ENCODE measurements at regions not wholly inside any gene's neighbourhood (a gene's known extent, or its start where the extent isn't known, plus 50 kb on each side); places are given as distances from the start of the nearest gene placed in this dataset.

DNA sequence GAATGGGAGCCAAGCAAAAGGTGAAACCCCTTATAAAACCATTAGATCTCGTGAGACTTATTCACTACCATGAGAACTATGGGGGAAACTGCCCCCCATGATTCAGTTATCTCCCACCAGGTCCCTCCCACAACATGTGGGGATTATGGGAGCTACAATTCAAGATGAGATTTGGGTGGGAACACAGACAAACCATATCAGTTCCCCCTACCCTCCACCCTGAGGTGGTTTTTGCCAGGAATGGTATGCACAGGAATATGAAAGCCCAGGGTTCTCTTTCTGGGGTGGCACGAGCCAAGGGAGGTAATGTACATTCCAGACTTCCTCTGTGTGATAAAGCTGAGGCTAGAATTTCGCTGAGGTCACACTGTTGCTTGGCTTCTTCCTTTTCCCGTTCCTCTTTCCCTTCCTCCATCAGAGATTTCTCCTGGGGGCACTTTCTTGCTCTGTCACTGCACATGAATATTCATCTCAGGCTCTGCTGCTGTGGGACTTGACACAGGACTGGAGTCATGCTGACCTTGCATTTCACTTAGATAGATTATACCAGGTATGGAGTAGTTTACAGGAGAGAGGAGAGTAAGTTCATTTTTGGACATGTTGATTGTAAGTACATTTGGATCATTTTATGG is 347.0 kb upstream of the MTPN start:
- H3K4me3 Mint-ChIP-seq, result no peak overlapping the region
- no peaks in the 10 kb centered on the region for H3K4me1 Mint-ChIP-seq (ENCODE audit: low read depth)
- H3K9me3 Mint-ChIP-seq, result no peaks in the 10 kb centered on the region
- H3K36me3 Mint-ChIP-seq (ENCODE audit: low read depth), result no peaks in the 10 kb centered on the region
- H3K27ac Mint-ChIP-seq, result no peak overlapping the region
- H3K27me3 Mint-ChIP-seq, result no peaks in the 10 kb centered on the region

DNA sequence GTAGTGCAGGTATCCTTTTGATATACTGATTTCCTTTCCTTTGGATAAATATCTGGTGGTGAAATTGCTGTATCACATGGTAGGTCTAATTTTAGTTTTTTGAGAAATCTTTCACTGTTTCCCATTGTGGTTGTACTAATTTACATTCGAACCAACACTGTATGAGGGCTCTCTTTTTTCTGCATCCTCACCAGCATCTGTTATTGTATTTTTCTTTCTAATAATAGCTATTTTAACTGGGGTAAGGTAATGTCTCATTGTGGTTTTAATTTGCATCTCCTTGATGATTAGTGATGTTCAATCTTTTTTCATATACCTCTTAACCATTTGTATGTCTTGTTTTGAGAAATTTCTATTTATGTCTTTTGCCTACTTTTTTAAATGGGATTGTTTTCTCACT is 335.4 kb upstream of the MTPN start:
- Mint-ChIP-seq H3K4me1 (ENCODE audit: low read depth) (no peaks in the 10 kb centered on the region), H3K9me3 (peaks cover 11% of the 10 kb centered on the region), H3K4me3 (no peak overlapping the region), H3K27me3 (no peaks in the 10 kb centered on the region), H3K27ac (no peak overlapping the region), H3K36me3 (ENCODE audit: low read depth) (no peaks in the 10 kb centered on the region)

DNA sequence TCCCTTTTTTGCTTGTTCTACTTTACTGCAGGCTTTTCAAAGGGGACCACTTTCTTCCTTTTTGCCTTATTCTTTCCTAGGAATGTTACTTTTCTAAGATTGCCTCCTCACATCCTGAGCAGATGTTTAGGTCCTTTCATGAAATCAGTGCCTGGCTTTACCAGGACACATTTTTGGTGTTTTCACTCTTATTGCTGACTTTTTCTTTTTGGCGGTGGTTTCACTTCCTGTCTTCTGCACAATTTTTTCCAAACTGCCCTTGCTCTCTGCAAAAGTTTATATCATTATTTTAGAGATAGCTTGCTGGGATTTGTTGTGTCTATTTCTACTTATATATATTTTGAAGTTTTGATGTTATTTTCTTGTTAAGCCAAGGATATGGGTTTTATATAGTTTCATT is 332.2 kb upstream of the MTPN start:
- Mint-ChIP-seq H3K4me1 (ENCODE audit: low read depth) (no peaks in the 10 kb centered on the region), H3K27ac (no peak overlapping the region), H3K4me3 (no peak overlapping the region), H3K27me3 (no peaks in the 10 kb centered on the region), H3K9me3 (peaks cover 11% of the 10 kb centered on the region), H3K36me3 (ENCODE audit: low read depth) (no peaks in the 10 kb centered on the region)

DNA sequence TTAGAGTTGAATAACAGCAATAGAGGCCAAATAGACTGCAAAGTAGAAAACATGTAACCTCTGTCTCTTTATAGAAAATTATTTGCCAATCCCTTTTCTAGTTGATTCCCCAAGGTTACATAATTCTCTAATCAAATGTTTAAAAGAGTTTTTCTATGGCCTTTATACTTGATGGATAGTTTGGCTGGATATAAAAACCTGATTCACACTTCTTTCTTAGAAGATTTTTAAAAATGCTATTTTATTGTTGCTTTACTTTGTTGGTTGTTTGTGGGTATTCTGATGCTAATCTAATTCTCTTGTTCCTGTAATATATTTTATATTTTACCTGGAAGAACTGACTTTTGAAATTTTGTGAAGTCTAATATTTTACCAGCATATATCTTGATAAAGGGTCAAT is 331.1 kb upstream of the MTPN start:
- no peak overlapping the region for H3K27ac Mint-ChIP-seq
- H3K4me3 Mint-ChIP-seq, result no peak overlapping the region
- H3K36me3 Mint-ChIP-seq (ENCODE audit: low read depth), result no peaks in the 10 kb centered on the region
- H3K9me3 Mint-ChIP-seq, result peaks cover 16% of the 10 kb centered on the region
- H3K27me3 Mint-ChIP-seq, result no peaks in the 10 kb centered on the region
- no peaks in the 10 kb centered on the region for H3K4me1 Mint-ChIP-seq (ENCODE audit: low read depth)

DNA sequence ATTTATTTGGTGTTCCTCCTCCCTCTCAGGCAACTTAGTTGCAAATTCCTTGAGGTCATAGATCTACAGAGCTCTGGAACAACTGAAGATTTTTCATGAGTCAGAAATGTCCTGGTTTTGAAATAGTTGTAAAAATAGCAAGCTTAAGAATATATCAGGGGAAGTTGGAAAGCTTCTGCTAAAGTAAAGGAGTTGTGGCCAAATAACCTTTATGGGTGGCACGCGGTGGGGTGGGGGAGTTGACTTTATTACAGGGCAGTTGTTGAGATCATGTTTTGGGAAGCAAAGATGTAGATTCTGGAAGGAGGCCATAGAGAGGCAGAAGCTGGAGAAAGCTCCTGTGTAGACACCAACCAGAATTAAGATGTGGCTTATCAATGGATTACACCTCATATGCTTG is 326.0 kb upstream of the MTPN start:
- no peaks in the 10 kb centered on the region for H3K36me3 Mint-ChIP-seq (ENCODE audit: low read depth)
- H3K4me1 Mint-ChIP-seq (ENCODE audit: low read depth), result no peaks in the 10 kb centered on the region
- peaks cover 18% of the 10 kb centered on the region for H3K9me3 Mint-ChIP-seq
- no peak overlapping the region for H3K4me3 Mint-ChIP-seq
- no peaks in the 10 kb centered on the region for H3K27me3 Mint-ChIP-seq
- no peak overlapping the region for H3K27ac Mint-ChIP-seq

DNA sequence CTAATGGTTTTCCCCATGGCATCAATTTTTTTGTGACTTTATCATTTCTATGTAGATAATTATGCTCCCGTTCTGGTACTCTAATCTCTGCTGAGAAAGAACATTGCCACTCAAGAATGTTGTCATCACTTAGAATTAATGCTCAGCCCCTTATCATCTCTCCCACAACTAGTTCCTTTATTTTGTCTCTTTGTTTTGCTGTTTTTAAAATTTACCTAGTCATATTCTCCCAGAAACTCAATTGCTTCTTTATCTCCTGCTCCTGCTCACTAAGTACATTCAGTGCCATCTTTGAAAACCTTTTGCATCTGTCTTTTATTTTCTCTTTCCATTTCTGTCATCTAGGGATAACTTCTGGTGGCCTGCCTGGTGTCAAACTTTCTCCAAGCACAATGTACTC is 324.9 kb upstream of the MTPN start:
- H3K4me3 Mint-ChIP-seq, result no peak overlapping the region
- H3K27me3 Mint-ChIP-seq, result peaks cover 3% of the 10 kb centered on the region
- H3K9me3 Mint-ChIP-seq, result peaks cover 18% of the 10 kb centered on the region
- H3K4me1 Mint-ChIP-seq (ENCODE audit: low read depth), result no peaks in the 10 kb centered on the region
- no peaks in the 10 kb centered on the region for H3K36me3 Mint-ChIP-seq (ENCODE audit: low read depth)
- no peak overlapping the region for H3K27ac Mint-ChIP-seq

DNA sequence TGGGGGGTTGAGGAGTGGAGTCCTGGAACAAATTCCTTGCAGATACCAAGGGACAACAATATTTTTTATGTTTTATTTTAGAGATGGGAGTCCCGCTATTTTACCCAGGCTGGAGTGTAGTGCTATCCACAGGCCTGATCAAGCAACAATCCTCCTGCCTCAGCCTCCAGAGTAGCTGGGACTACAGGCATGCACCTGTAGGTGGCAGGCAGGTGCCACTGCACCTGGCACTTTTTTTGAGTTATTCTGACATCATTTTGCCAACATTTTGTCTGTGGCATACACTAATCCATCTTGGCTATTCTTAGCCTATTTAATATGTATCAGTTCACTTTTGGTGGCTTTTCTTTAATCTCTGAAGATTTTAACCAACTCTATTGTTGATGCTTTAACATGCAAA is 317.8 kb upstream of the MTPN start:
- Mint-ChIP-seq H3K27ac (no peak overlapping the region), H3K9me3 (peaks cover 2% of the 10 kb centered on the region), H3K4me1 (ENCODE audit: low read depth) (no peaks in the 10 kb centered on the region), H3K36me3 (ENCODE audit: low read depth) (no peaks in the 10 kb centered on the region), H3K4me3 (no peak overlapping the region), H3K27me3 (peaks cover 3% of the 10 kb centered on the region)

DNA sequence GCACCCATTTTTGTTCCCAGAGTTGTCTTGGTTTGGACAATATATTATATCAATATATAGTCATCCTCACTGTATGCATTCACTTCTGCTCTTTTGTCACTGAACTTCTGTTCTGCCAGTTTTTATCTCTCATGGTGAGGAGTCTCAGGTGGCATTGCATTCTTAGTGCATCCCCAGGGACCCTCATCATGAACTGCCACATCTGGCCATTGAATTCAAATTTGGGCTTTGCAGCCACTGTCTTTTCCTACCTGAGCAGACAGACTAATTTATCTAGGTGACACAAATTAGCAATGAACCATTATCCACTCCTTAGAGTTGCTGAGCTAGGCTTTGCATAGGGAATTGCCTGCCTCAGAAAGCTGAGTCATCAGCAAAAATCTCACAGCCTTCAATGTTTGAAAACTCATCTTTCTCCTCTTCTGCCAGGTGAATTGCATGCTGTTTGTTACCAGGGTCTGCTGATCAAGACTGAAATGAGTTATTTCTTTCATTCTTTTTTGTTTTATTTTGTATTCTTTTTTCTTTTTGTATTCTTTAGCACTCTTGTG is 316.8 kb upstream of the MTPN start:
- peaks cover 3% of the 10 kb centered on the region for H3K27me3 Mint-ChIP-seq
- H3K4me3 Mint-ChIP-seq, result no peak overlapping the region
- H3K4me1 Mint-ChIP-seq (ENCODE audit: low read depth), result no peaks in the 10 kb centered on the region
- H3K27ac Mint-ChIP-seq, result no peak overlapping the region
- H3K36me3 Mint-ChIP-seq (ENCODE audit: low read depth), result no peaks in the 10 kb centered on the region
- peaks cover 2% of the 10 kb centered on the region for H3K9me3 Mint-ChIP-seq

DNA sequence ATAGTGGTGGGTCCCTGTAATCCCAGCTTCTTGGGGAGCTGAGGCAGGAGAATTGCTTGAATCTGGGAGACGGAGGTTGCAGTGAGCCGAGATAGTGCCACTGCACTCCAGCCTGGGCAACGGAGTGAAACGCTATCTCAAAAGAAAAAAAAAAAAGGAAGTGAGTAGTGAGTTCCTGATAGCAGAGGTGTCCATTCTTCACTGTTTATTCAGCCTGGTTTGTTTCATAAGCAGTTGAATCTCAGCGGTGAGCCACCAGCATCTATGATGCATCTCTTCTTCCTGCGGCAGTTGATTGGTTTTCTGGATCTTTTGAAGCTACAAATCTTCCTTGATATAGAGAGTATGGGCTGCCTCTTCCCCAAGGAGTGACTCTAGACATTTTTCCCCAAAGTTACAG is 316.1 kb upstream of the MTPN start:
- Mint-ChIP-seq H3K4me1 (ENCODE audit: low read depth) (no peaks in the 10 kb centered on the region), H3K9me3 (peaks cover 2% of the 10 kb centered on the region), H3K36me3 (ENCODE audit: low read depth) (no peaks in the 10 kb centered on the region), H3K4me3 (no peak overlapping the region), H3K27me3 (peaks cover 3% of the 10 kb centered on the region), H3K27ac (no peak overlapping the region)

DNA sequence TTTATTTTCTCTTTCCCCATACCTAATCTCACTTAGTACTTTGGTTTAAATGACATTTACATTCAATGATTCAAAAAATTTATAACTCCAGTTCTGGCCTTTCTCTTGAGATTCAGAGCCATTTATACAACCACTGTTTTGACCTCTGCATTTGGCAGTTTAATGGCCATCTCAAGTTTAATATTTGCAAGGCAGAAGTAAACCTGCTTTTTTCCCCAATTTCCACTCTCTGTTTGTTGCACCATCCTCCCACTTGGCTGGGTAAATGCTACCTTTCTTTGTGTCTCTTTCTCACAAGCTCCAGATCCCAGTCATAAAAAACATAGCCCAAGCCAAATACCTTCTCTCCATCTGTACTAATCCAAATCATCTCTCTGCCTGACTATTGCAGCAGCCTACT is 315.2 kb upstream of the MTPN start:
- Mint-ChIP-seq H3K36me3 (ENCODE audit: low read depth) (no peaks in the 10 kb centered on the region), H3K27me3 (no peaks in the 10 kb centered on the region), H3K4me1 (ENCODE audit: low read depth) (no peaks in the 10 kb centered on the region), H3K27ac (no peak overlapping the region), H3K4me3 (no peak overlapping the region), H3K9me3 (peaks cover 2% of the 10 kb centered on the region)

DNA sequence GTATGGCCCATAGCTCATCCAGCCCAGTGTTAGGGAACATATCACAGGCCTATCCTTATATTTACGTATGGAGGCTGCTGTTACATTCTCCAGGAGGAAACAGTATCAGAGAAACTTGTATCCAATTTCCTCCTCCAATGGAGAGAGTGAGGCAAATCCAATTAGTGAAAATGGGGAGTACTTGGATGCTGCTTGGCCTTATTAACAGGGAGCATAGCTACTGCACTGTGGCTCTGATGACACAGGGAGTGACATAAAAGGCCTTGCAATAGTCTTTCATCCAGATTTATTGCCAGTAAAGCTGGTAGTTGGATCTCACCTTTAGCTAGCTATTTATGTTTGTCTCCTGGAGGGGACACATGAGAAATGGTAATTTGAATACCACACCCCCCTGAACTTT is 313.2 kb upstream of the MTPN start:
- no peaks in the 10 kb centered on the region for H3K36me3 Mint-ChIP-seq (ENCODE audit: low read depth)
- no peaks in the 10 kb centered on the region for H3K27me3 Mint-ChIP-seq
- H3K4me1 Mint-ChIP-seq (ENCODE audit: low read depth), result no peaks in the 10 kb centered on the region
- no peak overlapping the region for H3K27ac Mint-ChIP-seq
- H3K4me3 Mint-ChIP-seq, result no peak overlapping the region
- H3K9me3 Mint-ChIP-seq, result no peaks in the 10 kb centered on the region

DNA sequence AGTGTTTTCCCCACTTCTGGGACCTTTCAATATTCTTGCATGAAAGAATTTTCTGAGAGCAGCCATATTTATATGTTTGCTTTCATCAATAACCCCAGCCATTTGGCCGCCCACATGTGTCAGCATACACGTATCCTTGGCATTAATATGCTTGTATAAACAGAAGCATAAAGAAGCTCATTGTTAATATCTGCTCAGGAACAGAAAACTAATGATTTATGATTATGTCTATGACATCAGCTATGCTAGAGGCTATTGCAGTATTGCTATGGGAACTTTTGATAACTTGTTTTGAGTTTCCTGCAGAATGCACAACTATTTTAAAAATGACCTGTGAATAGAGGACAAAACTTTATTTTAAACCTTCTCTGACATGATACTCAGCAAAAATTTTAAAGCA is 300.9 kb upstream of the MTPN start:
- Mint-ChIP-seq H3K36me3 (ENCODE audit: low read depth) (no peaks in the 10 kb centered on the region), H3K27me3 (no peaks in the 10 kb centered on the region), H3K4me3 (no peak overlapping the region), H3K9me3 (no peaks in the 10 kb centered on the region), H3K4me1 (ENCODE audit: low read depth) (no peaks in the 10 kb centered on the region), H3K27ac (no peak overlapping the region)

DNA sequence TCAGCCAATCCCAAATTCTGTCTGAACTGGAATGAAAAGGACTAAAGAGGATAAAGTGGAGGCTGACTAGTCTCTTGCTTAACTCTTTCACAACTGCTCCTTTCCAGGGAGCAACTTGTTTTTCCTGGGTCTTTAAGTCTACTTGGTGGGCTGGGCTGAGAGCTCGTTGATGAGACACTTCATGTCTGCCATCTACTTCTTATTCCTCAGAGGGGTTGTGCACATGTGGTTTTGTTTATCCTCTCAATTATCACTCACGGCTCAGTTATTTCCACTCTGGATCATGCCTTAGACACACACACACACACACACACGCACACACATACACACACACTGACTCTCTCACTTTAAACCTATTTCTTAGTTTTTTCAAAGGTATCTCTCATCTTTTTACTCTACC is 298.6 kb upstream of the MTPN start:
- Mint-ChIP-seq H3K4me3 (no peak overlapping the region), H3K27ac (no peak overlapping the region), H3K36me3 (ENCODE audit: low read depth) (no peaks in the 10 kb centered on the region), H3K27me3 (no peaks in the 10 kb centered on the region), H3K4me1 (ENCODE audit: low read depth) (no peaks in the 10 kb centered on the region), H3K9me3 (no peaks in the 10 kb centered on the region)

DNA sequence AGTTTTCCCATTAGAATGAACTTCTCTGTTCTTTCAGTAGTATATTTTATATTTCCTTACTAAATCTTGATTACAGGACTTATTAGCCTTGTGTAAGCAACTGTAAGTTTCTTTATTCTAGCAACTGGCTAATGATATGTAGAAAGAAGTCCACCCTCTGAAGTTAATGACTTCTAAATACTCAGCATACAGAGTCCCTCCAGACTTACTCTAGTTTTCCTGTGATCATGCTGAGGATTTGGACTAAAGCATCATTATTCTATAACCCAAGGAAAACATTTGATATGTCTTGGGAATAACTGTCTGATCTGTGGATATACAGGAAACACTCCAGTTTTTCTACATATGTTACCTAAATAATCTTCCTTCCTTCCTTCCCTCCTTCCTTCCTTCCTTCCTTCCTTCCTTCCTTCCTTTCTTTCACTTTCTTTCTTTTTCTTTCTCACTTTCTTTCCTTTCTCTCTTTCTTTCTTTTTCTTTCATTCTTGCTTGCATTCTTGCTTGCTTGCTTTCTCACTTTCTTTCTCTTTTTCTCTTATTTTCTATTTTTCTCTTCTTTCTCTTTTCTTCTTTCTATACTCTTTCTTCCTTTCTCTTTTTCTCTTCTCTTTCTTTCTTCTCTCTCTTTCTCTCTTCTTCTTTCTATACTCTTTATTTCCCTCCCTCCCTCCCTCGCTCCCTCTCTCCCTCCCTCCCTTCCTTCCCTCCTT is 297.6 kb upstream of the MTPN start:
- no peaks in the 10 kb centered on the region for H3K27me3 Mint-ChIP-seq
- no peak overlapping the region for H3K4me3 Mint-ChIP-seq
- no peaks in the 10 kb centered on the region for H3K4me1 Mint-ChIP-seq (ENCODE audit: low read depth)
- peaks cover 4% of the 10 kb centered on the region for H3K9me3 Mint-ChIP-seq
- H3K36me3 Mint-ChIP-seq (ENCODE audit: low read depth), result no peaks in the 10 kb centered on the region
- H3K27ac Mint-ChIP-seq, result no peak overlapping the region

DNA sequence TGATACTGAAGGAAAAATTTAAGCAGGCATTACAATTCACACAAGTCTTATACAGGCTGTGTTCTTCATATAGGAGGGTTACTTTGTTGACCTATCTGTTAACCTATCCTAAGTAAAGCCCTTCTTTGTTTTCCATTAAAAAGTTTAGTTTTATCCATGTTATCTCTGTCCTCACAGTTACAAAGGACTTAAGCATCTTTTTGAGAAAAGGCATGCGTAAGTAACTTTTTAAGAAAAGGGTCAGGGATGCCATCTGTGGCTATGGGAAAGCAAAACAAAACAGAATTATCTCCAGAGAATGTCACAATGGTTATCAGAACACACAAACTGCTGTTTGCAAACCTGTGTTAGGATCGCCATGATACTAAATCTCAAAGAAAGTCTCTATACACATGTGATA is 295.8 kb upstream of the MTPN start:
- no peaks in the 10 kb centered on the region for H3K36me3 Mint-ChIP-seq (ENCODE audit: low read depth)
- H3K27me3 Mint-ChIP-seq, result no peaks in the 10 kb centered on the region
- peaks cover 14% of the 10 kb centered on the region for H3K9me3 Mint-ChIP-seq
- no peak overlapping the region for H3K27ac Mint-ChIP-seq
- no peaks in the 10 kb centered on the region for H3K4me1 Mint-ChIP-seq (ENCODE audit: low read depth)
- no peak overlapping the region for H3K4me3 Mint-ChIP-seq

DNA sequence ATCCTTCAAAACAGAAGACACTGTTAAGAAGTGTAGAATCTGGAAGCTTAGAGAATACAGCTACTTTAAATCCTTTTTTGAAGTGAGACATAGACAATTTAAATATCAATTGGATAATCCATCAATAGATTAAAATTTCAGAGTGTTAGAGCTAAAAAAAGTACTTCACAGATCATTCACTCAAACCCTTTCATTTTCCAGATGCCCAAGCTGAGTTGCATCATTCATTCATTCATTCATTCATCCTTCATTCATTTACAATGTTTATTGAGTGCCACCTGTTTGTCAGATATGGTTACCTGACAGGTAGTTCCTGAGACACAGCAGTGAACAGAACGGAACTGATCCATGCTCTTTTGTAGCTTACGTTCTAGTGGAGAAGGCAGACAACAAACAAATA is 290.7 kb upstream of the MTPN start:
- no peaks in the 10 kb centered on the region for H3K36me3 Mint-ChIP-seq (ENCODE audit: low read depth)
- H3K27me3 Mint-ChIP-seq, result no peaks in the 10 kb centered on the region
- no peaks in the 10 kb centered on the region for H3K4me1 Mint-ChIP-seq (ENCODE audit: low read depth)
- no peak overlapping the region for H3K4me3 Mint-ChIP-seq
- H3K9me3 Mint-ChIP-seq, result peaks cover 23% of the 10 kb centered on the region
- H3K27ac Mint-ChIP-seq, result no peak overlapping the region
